ENCODE measurements at regions not wholly inside any gene's neighbourhood (a gene's known extent, or its start where the extent isn't known, plus 50 kb on each side); places are given as distances from the start of the nearest gene placed in this dataset.

GRCh38 chr16:26189536-26189935 is 497.8 kb downstream of the HS3ST4 start:
- in situ Hi-C loops (cut with MboI; ENCODE audit: low sequenced_read_pairs) = no loop called here

GRCh38 chr16:26194526-26194925 is 502.8 kb downstream of the HS3ST4 start:
- in situ Hi-C loops (cut with MboI; ENCODE audit: low sequenced_read_pairs) = no loop called here

GRCh38 chr16:26195225-26195624 is 503.5 kb downstream of the HS3ST4 start:
- in situ Hi-C loops (cut with MboI; ENCODE audit: low sequenced_read_pairs) = no loop called here

DNA sequence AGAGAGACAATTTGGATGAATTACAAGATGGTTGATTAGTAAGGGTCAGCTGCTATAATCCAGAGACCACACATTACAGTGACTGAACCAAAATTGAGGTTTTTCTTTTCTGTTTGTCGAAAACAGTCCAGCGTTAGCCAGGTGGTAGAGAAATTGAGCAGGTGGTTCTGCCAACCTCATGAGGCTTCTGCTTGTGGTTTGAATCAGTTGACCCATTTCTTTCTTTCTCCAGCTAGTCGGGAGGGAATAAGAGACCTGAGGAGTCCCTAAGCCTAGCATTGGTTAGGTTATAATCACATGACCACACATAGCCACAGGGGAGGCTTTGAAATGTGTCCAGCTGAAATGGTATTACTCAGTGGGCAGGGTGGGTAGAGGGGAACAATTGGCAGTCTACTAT is 504.6 kb downstream of the HS3ST4 start:
- in situ Hi-C loops (cut with MboI; ENCODE audit: low sequenced_read_pairs) = no loop called here

- in situ Hi-C loops (cut with MboI; ENCODE audit: low sequenced_read_pairs) = no loop called here
These were observed 505.0 kb downstream of the HS3ST4 start for GRCh38 chr16:26196802-26197201.

GRCh38 chr16:26197707-26198106 is 505.9 kb downstream of the HS3ST4 start:
- in situ Hi-C loops (cut with MboI; ENCODE audit: low sequenced_read_pairs) = no loop called here

DNA sequence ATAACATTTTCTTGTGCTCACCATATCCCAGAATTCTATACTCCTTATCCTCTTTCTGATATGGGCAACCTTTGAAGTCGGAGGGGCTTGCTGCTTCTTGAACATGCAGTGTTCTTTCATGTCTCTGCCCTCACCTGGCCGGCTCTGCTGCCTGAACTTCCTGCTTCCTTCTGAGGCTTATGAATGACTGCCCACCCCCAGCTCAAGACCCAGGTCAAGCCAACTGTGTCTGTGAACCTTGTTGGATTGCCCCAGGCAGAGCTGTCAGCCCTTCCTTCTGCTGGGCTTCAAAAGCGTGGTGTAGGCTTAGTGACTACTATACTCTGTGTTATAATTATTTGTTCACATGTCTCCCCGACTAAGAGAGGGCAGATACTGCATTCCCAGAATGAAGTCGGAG is 506.5 kb downstream of the HS3ST4 start:
- in situ Hi-C loops (cut with MboI; ENCODE audit: low sequenced_read_pairs) = no loop called here

- in situ Hi-C loops (cut with MboI; ENCODE audit: low sequenced_read_pairs) = no loop called here
These were observed 512.4 kb downstream of the HS3ST4 start for GRCh38 chr16:26204138-26204537.

- in situ Hi-C loops (cut with MboI; ENCODE audit: low sequenced_read_pairs) = no loop called here
These were observed 519.8 kb downstream of the HS3ST4 start for GRCh38 chr16:26211542-26211941.

GRCh38 chr16:26212599-26212998 is 520.8 kb downstream of the HS3ST4 start:
- in situ Hi-C loops (cut with MboI; ENCODE audit: low sequenced_read_pairs) = no loop called here

DNA sequence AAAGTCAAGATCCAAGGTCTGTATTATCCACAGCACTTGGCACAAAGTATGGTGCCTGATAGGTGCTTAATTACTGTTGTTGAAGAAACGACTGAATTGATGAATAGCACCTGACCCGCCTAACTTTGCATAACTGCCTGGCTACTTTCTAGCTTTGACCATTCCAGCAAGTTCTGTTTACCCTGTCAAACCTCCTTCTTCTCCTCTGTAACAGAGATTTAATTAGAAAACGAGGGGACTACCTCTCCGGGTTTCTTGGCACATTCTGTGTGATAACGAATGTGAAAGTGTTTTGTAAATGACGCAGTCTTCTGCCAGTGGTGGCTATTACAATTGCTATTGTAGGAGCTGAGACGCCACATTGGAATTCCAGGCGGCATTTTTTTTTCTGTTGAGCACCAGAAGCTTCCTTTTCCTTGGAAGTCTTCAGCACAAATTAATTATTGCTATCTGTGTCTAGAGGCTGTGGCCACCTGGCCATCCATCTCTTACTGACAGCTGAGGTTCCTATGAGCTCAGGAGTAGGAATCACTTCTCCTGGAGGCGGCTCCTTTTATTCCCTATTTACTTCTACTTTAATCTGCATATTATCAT is 522.9 kb downstream of the HS3ST4 start:
- in situ Hi-C loops (cut with MboI; ENCODE audit: low sequenced_read_pairs) = no loop called here

- in situ Hi-C loops (cut with MboI; ENCODE audit: low sequenced_read_pairs) = no loop called here
These were observed 529.1 kb downstream of the HS3ST4 start for GRCh38 chr16:26220894-26221293.

GRCh38 chr16:26231647-26232046 is 539.9 kb downstream of the HS3ST4 start:
- in situ Hi-C loops (cut with MboI; ENCODE audit: low sequenced_read_pairs) = no loop called here

DNA sequence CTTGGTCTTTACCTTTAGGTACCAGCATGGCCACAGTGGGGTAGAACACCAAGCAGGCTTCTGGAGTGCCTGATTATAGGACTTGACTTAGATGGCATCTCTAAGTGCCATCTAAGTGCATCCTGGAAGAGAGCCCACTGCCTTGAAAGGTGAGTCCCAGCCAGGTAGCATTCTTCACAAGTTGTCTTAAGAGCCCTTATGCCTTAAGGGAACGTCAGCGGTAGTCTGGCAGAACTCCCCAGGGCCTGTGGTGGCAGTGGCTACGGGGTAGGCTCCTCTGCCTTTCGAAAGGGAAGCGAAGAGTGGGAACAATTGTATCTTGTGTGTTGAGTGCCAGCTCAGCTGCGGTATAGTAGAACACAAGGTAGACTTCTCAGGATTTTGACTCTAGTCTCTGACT is 549.0 kb downstream of the HS3ST4 start:
- in situ Hi-C loops (cut with MboI; ENCODE audit: low sequenced_read_pairs) = no loop called here

GRCh38 chr16:26247063-26247462 is 555.3 kb downstream of the HS3ST4 start:
- in situ Hi-C loops (cut with MboI; ENCODE audit: low sequenced_read_pairs) = no loop called here

- in situ Hi-C loops (cut with MboI; ENCODE audit: low sequenced_read_pairs) = no loop called here
These were observed 560.8 kb downstream of the HS3ST4 start for GRCh38 chr16:26252598-26252997.

GRCh38 chr16:26261621-26262020 is 569.9 kb downstream of the HS3ST4 start:
- in situ Hi-C loops (cut with MboI; ENCODE audit: low sequenced_read_pairs) = no loop called here

GRCh38 chr16:26263406-26263805 is 571.6 kb downstream of the HS3ST4 start:
- in situ Hi-C loops (cut with MboI; ENCODE audit: low sequenced_read_pairs) = no loop called here

DNA sequence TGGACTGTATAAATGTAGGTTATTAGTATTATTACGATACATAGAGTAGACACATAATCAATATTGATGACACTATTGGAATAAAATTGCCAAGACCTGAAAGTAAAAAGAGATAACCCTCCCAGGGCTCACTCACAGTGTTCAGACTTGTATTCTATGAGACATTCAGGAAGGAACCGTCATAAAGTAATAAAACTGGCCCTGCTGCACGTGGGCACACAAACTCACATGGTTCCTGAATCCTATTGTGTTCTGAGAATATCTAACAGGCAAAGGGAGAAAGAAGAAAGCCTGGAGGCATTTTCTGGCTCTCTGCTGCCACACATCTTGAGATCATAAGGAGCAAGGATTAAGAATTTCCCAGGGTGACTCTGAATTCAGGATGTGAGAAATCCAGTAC is 575.9 kb downstream of the HS3ST4 start:
- in situ Hi-C loops (cut with MboI; ENCODE audit: low sequenced_read_pairs) = no loop called here

- in situ Hi-C loops (cut with MboI; ENCODE audit: low sequenced_read_pairs) = no loop called here
These were observed 577.9 kb downstream of the HS3ST4 start for GRCh38 chr16:26269673-26270072.

DNA sequence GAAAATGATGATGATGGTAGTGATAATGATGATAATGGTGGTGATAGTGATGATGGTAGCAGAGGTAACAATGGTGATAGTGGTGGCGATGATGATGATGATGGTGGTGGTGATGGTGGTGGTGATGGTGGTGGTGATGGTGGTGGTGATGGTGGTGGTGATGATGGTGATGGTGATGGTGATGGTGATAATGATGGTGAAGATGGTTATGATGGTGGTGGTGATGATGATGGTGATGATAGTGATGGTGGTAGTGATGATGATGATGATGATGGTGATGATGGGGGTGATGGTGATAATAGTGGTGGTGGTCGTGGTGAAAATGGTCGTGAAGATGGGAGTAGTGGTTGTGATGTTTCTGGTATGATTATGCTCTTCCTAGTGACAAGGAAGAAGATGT is 581.8 kb downstream of the HS3ST4 start:
- in situ Hi-C loops (cut with MboI; ENCODE audit: low sequenced_read_pairs) = no loop called here

- in situ Hi-C loops (cut with MboI; ENCODE audit: low sequenced_read_pairs) = no loop called here
These were observed 583.3 kb downstream of the HS3ST4 start for GRCh38 chr16:26275021-26275590.

GRCh38 chr16:26276289-26276688 is 584.5 kb downstream of the HS3ST4 start:
- in situ Hi-C loops (cut with MboI; ENCODE audit: low sequenced_read_pairs) = no loop called here

Measured in HL-60/S4 treated with retinoic acid at 250 ng/mL for 4 days and 3 days (cell line).